ENCODE measurements at regions not wholly inside any gene's neighbourhood (a gene's known extent, or its start where the extent isn't known, plus 50 kb on each side); places are given as distances from the start of the nearest gene placed in this dataset.

- intact Hi-C loops (cut with DNase I): loop anchor here in 5 of 10 donors (2.0 to 10.0 kb wide), 3 partner anchors 203 to 206 kb away; no protein-coding TSS in a partner anchor
- DNase-seq (no peak), ATAC-seq (no peak)
- no peaks in the 10 kb centered on the region for H3K9me3 ChIP-seq
- no peaks in the 10 kb centered on the region for H3K36me3 ChIP-seq
- H3K4me3 ChIP-seq: no peak overlapping the region
- H3K27ac ChIP-seq: no peak overlapping the region
- no peaks in the 10 kb centered on the region for H3K27me3 ChIP-seq
- no peak for TF ChIP-seq POLR2A (IDR thresholded peaks at IDR 0.05)
- peak in 2 of 12 donors; percentile 1 to 4 for TF ChIP-seq CTCF (IDR thresholded peaks at IDR 0.05)
- 35 to 46% (median 39%) methylated on average over 4 of the region's 4 CpGs for WGBS, 4 donors
- no peaks in the 10 kb centered on the region for H3K4me1 ChIP-seq
Measured at GRCh38 chrX:103158317-103158621, 56.6 kb upstream of the BEX4 start.

- Histone ChIP-seq H3K9me3 (no peaks in the 10 kb centered on the region), H3K27me3 (no peaks in the 10 kb centered on the region), H3K4me1 (no peaks in the 10 kb centered on the region), H3K4me3 (no peak overlapping the region), H3K27ac (no peak overlapping the region), H3K36me3 (no peaks in the 10 kb centered on the region)
- ATAC-seq: no peak
- 44 to 70% (median 59%) methylated on average over 2 of the region's 2 CpGs for WGBS, 4 donors
- no peak for TF ChIP-seq POLR2A (IDR thresholded peaks at IDR 0.05)
- peak in 11 of 12 donors; percentile 39 to 60 (median 49) for TF ChIP-seq CTCF (IDR thresholded peaks at IDR 0.05)
- no peak for DNase-seq
- intact Hi-C loops (cut with DNase I): loop anchor here in 5 of 10 donors (2.0 to 10.0 kb wide), 3 partner anchors 203 to 205 kb away; no protein-coding TSS in a partner anchor
Measured at GRCh38 chrX:103157496-103158316, 57.2 kb upstream of the BEX4 start.

DNA sequence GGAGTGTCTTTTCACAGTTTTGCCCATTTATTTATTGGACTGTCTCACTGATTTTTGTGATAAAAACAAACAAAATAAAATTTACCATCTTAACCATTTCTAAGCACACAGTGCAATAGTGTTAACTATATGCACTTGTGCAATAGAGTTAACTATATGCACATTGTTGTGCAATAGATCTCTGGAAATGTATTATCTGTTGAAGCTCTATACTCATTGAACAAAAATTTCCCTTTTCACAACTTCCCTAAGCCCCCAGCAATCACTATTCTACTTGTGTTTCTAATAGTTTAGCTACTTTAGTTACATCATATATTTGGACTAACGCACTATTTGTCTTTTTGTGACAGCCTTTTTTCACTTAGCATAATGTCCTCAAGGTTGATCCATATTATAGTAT is 59.7 kb upstream of the BEX4 start:
- Histone ChIP-seq H3K4me1 (peaks cover 0 to 4% (median 0%) of the 10 kb centered on the region in 12 donors), H3K36me3 (no peaks in the 10 kb centered on the region), H3K27ac (no peak overlapping the region), H3K27me3 (no peaks in the 10 kb centered on the region), H3K9me3 (no peaks in the 10 kb centered on the region), H3K4me3 (no peak overlapping the region)
- DNase-seq (no peak), ATAC-seq (no peak)
- intact Hi-C loops (cut with DNase I): loop anchor here in 4 of 10 donors (5.0 to 10.0 kb wide), 2 partner anchors 200 to 203 kb away; no protein-coding TSS in a partner anchor
- 85 to 95% (median 91%) methylated on average over 1 of the region's 1 CpG for WGBS, 4 donors
- TF ChIP-seq POLR2A (IDR thresholded peaks at IDR 0.05) (no peak), CTCF (IDR thresholded peaks at IDR 0.05) (no peak)

GRCh38 chrX:103153661-103154060 is 60.7 kb upstream of the NXF3 start:
- DNase-seq: no peak
- 80 to 93% (median 87%) methylated on average over 2 of the region's 2 CpGs for WGBS, 4 donors
- intact Hi-C loops (cut with DNase I): loop anchor here in 1 of 10 donors (10.0 kb wide), 1 partner anchor 199 kb away; no protein-coding TSS in a partner anchor
- Histone ChIP-seq H3K27ac (no peak overlapping the region), H3K27me3 (peaks cover 0 to 3% (median 0%) of the 10 kb centered on the region in 9 donors), H3K4me1 (peaks cover 0 to 4% (median 0%) of the 10 kb centered on the region in 12 donors), H3K36me3 (no peaks in the 10 kb centered on the region), H3K9me3 (no peaks in the 10 kb centered on the region), H3K4me3 (no peak overlapping the region)
- ATAC-seq: no peak
- TF ChIP-seq CTCF (IDR thresholded peaks at IDR 0.05) (no peak), POLR2A (IDR thresholded peaks at IDR 0.05) (no peak)
